ENCODE measurements at regions not wholly inside any gene's neighbourhood (a gene's known extent, or its start where the extent isn't known, plus 50 kb on each side); places are given as distances from the start of the nearest gene placed in this dataset.

DNA sequence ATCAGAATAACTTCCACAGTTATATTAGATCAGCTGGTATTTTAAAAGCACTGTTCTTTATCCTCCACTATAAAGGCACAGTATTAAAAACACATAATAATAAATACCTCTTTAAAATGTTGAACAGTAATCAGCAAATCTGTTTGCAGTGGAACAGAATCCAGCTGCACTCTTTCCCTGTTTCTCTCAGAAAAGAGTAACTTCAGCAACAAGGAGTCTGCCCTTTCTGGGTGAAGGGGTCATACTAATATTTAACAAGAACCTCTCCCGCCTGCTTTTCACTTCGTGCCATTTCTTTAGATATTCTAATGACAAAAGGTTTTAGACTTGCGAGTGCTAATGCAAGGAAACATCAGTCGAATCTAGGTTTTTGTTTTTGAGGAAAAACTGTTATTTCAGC is 194.2 kb upstream of the FMN2 start:
- Histone ChIP-seq H3K27me3 (no peaks in the 10 kb centered on the region), H3K79me2 (no peaks in the 10 kb centered on the region), H3K4me3 (no peak overlapping the region), H3K9me3 (ENCODE audit: low read depth) (no peaks in the 10 kb centered on the region), H2AFZ (no peak overlapping the region), H4K20me1 (ENCODE audit: insufficient read depth, poor library complexity, severe bottlenecking) (no peaks in the 10 kb centered on the region), H3K36me3 (replicated peaks; ENCODE audit: insufficient read depth, low read depth) (no peaks in the 10 kb centered on the region), H3K9me2 (replicated peaks; ENCODE audit: insufficient read depth) (no peaks in the 10 kb centered on the region), H3K27ac (no peak overlapping the region), H3K4me2 (peak overlapping the region; percentile 59), H3K4me1 (ENCODE audit: insufficient read depth) (peaks cover 11% of the 10 kb centered on the region)
- DNase-seq (ENCODE audit: low spot score): no peak
- WGBS (ENCODE audit: low lambda C conversion rate, missing lambda C conversion rate): 24% methylated on average over 4 of the region's 4 CpGs
- TF ChIP-seq EZH2 (IDR thresholded peaks at IDR 0.05; ENCODE audit: borderline replicate concordance) (no peak), CTCF (IDR thresholded peaks at IDR 0.05; ENCODE audit: poor library complexity) (no peak), EZH2phosphoT487 (IDR thresholded peaks at IDR 0.05; ENCODE audit: low read depth, severe bottlenecking, unreplicated experiment) (no peak)

DNA sequence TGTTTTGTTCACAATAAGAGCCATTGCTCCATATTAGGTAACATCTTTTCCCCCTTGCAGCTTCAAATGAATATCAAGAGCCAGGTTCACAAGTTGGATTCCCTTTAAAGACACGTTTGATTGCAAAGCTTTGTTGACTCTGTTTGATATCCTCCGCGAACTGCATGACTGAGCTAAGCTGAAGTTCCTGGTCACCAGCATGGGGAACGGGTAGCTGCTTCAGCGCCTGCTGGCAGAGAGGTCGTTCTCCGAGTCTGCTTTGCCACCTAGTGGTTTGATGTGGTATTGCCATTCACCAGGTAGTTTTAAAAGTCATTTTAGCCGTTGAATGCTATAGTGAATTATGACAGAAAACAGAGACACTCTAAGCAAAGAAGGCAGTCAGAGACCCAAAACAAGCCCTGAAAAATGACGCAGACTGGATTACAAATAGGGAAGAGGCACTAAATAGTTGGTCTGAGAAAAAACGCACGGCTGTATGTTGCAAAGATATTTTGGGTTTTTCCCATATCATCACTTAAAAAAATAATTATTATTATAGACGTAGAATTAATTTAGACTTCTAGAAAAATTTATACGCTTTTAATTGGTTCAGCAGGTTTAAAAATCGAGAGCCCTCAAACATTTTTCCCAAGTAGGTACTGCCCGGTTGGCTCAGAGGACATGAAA is 193.5 kb upstream of the FMN2 start:
- Histone ChIP-seq H3K27me3 (no peaks in the 10 kb centered on the region), H3K4me2 (peak overlapping the region; percentile 59), H3K27ac (no peak overlapping the region), H2AFZ (no peak overlapping the region), H3K9me3 (ENCODE audit: low read depth) (no peaks in the 10 kb centered on the region), H3K4me3 (no peak overlapping the region), H3K79me2 (no peaks in the 10 kb centered on the region), H3K9me2 (replicated peaks; ENCODE audit: insufficient read depth) (no peaks in the 10 kb centered on the region), H4K20me1 (ENCODE audit: insufficient read depth, poor library complexity, severe bottlenecking) (no peaks in the 10 kb centered on the region), H3K36me3 (replicated peaks; ENCODE audit: insufficient read depth, low read depth) (no peaks in the 10 kb centered on the region), H3K4me1 (ENCODE audit: insufficient read depth) (peaks cover 6% of the 10 kb centered on the region)
- 20% methylated on average over 15 of the region's 15 CpGs for WGBS (ENCODE audit: low lambda C conversion rate, missing lambda C conversion rate)
- TF ChIP-seq CTCF (IDR thresholded peaks at IDR 0.05; ENCODE audit: poor library complexity) (peak; percentile 93), EZH2 (IDR thresholded peaks at IDR 0.05; ENCODE audit: borderline replicate concordance) (no peak), EZH2phosphoT487 (IDR thresholded peaks at IDR 0.05; ENCODE audit: low read depth, severe bottlenecking, unreplicated experiment) (no peak)
- peak; percentile 91 for DNase-seq (ENCODE audit: low spot score)

DNA sequence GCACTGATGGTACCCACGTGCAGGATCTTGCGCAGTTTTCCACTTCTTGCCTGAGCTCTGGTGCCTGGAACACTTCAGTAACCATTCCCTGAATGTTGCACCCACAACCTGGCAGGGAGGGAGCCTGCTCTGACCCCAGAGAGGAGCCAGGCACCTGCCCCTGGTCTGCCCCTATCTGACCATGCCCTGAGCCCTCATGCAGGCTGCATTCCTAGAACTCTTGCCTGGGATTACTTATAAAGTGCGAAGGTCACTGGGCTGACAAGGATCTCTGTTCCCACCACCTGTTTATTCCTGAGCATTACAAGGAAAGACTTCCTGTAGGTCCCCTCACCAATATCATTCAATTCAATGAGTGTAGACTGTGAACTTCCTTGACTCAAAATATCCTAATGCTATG is 191.9 kb upstream of the FMN2 start:
- Histone ChIP-seq H3K79me2 (no peaks in the 10 kb centered on the region), H3K9me2 (replicated peaks; ENCODE audit: insufficient read depth) (no peaks in the 10 kb centered on the region), H4K20me1 (ENCODE audit: insufficient read depth, poor library complexity, severe bottlenecking) (no peaks in the 10 kb centered on the region), H3K27me3 (no peaks in the 10 kb centered on the region), H3K4me3 (no peak overlapping the region), H2AFZ (no peak overlapping the region), H3K36me3 (replicated peaks; ENCODE audit: insufficient read depth, low read depth) (no peaks in the 10 kb centered on the region), H3K4me1 (ENCODE audit: insufficient read depth) (peaks cover 5% of the 10 kb centered on the region), H3K9me3 (ENCODE audit: low read depth) (no peaks in the 10 kb centered on the region), H3K27ac (no peak overlapping the region), H3K4me2 (no peak overlapping the region)
- TF ChIP-seq EZH2 (IDR thresholded peaks at IDR 0.05; ENCODE audit: borderline replicate concordance): no peak
- no peak for TF ChIP-seq EZH2phosphoT487 (IDR thresholded peaks at IDR 0.05; ENCODE audit: low read depth, severe bottlenecking, unreplicated experiment)
- no peak for TF ChIP-seq CTCF (IDR thresholded peaks at IDR 0.05; ENCODE audit: poor library complexity)
- WGBS (ENCODE audit: low lambda C conversion rate, missing lambda C conversion rate): 78% methylated on average over 3 of the region's 3 CpGs
- peak; percentile 17 for DNase-seq (ENCODE audit: low spot score)

Data from hepatocyte (in vitro differentiated cells).